GM18517 (cell line): ENCODE measurements at regions not wholly inside any gene's neighbourhood (a gene's known extent, or its start where the extent isn't known, plus 50 kb on each side); places are given as distances from the start of the nearest gene placed in this dataset.

ENCODE experiments used
- ATAC-seq: cut with Tn5 transposase; IDR thresholded peaks from one replicate; pipeline ENCODE4 v1.9.1; 2021; ENCODE audit warnings: mild to moderate bottlenecking, moderate library complexity; ENCODE audit not compliant: unreplicated experiment

DNA sequence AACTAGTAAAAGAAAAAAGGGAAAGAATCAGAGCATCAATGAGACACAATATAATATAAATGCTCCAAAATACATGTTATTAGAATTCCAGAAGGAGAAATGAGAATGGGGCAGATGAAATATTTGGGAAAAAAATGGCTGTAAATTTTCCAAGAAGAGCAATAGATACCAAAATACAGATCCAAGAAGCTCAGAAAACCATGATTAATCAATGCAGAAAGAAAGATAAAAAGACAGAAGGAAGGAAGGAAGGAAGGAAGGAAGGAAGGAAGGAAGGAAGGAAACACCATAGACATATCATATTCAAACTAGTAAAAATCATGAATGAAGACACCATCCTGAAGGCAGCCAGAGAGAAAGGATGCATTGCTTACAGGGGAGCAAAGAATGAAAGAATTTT is 920.9 kb downstream of the EFNA5 start:
- ATAC-seq: no peak

GRCh38 chr5:106739127-106739526 is 931.6 kb downstream of the EFNA5 start:
- no peak for ATAC-seq

- no peak for ATAC-seq
Observed at GRCh38 chr5:106737111-106737510, 933.6 kb downstream of the EFNA5 start.

DNA sequence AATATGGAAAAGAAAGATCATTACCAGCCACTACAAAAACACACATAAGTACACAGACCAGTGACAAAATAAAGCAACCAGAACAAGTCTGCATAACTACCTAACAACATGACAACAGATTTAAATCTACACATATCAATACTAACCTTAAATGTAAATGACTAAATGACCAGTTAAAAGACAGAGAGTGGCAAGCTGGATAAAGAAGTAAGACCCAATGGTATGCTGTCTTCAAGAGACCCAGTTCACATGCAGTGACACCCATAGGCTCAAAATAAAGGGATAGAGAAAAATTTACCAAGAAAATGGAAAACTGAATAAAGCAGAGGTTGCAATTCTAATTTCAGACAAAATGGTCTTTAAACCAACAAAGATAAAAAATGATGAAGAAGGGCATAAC is 938.1 kb downstream of the EFNA5 start:
- ATAC-seq: no peak

GRCh38 chr5:106730912-106731311 is 939.8 kb downstream of the EFNA5 start:
- ATAC-seq: no peak

DNA sequence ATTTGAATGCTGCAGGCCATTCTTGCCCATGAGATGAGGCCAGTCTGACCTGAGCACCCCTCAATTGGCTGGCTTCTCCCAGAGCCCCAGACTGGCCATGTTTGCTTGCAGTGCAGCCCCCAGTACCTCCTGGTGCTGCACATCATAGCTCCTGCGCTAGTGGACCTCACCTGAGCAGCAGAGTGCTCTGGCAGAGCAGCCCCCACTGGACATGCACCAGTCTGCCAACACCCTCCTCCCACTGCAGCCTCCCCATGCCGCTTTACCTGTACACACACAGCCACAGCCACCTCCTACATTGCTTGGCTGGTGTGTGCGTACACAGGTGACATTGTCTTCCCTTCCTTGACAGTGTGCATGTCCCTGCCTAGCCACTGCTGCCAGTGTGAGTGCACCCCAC is 940.2 kb downstream of the EFNA5 start:
- ATAC-seq: no peak

DNA sequence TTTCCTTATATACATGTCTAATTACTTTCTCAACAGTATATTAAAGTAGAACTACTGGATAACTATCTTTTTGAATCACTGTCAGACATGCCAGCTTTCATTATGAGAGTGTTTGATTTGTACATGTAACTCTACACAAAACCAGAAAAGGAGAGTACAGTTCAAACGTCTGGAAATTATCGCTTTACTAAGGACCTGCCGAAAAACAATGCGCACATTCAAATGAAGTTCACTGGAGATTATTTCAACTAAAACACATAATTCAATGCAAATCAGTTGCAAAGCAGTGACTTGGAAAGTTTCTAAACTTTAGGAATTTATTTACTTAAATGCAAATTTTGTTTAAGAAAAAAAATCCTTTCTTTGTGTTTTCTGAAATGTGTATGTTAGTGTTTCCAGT is 942.5 kb downstream of the EFNA5 start:
- no peak for ATAC-seq

GRCh38 chr5:106727071-106727470 is 943.7 kb downstream of the EFNA5 start:
- no peak for ATAC-seq

DNA sequence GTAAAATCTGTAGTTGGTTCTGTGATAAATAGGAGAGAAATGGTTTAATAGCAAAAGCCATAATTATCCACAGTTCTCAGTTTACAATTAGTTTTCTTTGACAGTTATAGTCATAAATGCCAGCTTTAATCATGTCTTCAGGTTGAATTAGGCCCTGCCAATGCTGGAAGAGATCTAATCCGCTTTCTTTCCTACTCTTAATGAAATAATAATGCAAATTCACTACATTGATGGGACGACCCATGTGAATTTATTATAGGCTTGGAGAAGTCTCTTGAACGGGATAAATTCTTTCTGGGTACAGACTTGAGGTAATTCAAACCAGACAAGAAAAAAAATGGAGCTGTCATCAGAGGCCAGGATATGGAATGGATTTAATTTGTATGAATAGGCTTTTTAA is 950.4 kb downstream of the EFNA5 start:
- ATAC-seq: no peak

GRCh38 chr5:106699796-106700195 is 970.9 kb downstream of the EFNA5 start:
- ATAC-seq: no peak

DNA sequence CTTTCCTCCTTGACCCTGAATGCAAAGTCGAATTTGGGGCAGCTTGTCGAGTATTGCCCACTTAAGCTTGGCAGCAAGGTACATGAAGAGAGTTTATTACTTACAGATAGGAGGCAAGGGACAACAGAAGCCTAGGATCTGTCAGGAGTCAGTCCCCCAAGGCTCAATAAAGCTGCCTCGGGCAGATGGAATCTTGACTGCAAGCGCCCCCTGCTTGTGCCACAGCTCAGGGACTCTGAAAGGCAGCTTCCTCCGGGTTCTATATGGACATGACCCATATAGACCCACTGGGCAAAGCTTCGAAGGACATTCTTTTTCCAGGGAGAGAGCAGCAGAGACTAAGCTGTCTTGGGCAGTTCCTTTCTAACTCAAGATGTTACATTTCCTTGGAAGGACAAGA is 971.5 kb downstream of the EFNA5 start:
- ATAC-seq: no peak

- no peak for ATAC-seq
Observed at GRCh38 chr5:106698169-106698568, 972.6 kb downstream of the EFNA5 start.

DNA sequence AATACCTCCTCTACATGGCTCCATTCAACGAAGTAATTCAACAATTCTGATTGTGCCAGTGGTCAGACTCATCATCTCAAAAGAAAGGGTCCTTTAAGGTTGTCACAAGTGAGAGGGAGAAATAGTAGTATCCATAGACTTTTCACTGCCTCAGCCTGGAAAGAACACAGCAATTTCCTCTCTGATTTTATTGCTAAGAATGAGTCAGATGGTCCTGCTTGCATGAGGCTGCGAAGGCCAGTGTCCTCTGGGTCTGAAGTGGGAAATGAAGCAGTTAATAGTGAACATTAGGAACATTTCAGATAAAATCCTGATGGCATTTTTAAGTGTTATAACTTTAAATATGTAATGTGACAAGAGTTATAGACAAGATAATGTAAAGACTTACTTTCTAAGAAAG is 979.0 kb downstream of the EFNA5 start:
- ATAC-seq: no peak

- no peak for ATAC-seq
Observed at GRCh38 chr5:106690585-106690984, 980.2 kb downstream of the EFNA5 start.

GRCh38 chr5:106680330-106680729 is 990.4 kb downstream of the EFNA5 start:
- no peak for ATAC-seq

- no peak for ATAC-seq
Observed at GRCh38 chr5:106677057-106677456, 993.7 kb downstream of the EFNA5 start.

GRCh38 chr5:106675687-106676086 is 995.0 kb downstream of the EFNA5 start:
- no peak for ATAC-seq

GRCh38 chr5:106673941-106674340 is 996.8 kb downstream of the EFNA5 start:
- ATAC-seq: no peak

- no peak for ATAC-seq
Observed at GRCh38 chr5:106661866-106662265, 1008.9 kb downstream of the EFNA5 start.

- ATAC-seq: no peak
Observed at GRCh38 chr5:106660681-106661080, 1010.1 kb downstream of the EFNA5 start.

GRCh38 chr5:106658150-106658549 is 1012.6 kb downstream of the EFNA5 start:
- ATAC-seq: no peak

- ATAC-seq: no peak
Observed at GRCh38 chr5:106656821-106657220, 1013.9 kb downstream of the EFNA5 start.

DNA sequence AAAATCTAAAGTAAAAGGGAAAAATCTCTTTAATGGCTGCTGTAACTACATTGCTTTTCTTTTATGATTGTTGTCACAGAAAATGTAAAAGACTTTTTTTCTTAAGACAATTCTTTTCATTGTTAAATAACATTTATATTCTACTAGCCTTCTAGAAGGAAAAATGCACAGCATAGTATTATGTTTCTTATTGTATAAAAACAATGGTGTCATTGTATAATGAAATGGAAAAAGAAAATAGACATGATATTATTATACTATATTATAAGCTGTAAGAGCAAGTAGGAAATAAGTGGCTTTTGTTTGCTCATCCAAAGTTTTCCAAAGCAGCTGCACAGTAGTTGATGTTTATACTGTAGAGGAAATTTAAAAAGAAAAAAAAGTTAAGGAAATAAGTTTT is 1021.7 kb downstream of the EFNA5 start:
- ATAC-seq: no peak

DNA sequence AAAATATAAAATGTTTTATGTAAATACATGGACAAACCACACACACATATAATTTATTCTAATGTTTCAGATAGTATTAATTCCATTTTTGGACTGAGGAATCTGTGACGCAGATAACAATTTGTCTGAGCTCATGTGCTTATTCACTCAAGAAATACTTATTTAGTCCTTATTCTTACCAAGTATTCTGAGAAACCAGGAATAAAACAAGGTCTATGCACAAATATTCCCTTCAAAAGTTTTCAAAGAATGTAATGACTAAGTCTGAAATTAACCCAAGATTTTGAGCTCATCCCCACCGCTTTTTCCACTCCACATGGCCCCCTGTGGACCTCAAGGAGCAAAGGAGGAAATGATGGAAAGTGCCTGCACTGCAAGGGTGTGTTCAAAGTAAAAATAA is 1022.3 kb downstream of the EFNA5 start:
- ATAC-seq: no peak
